ENCODE measurements at regions not wholly inside any gene's neighbourhood (a gene's known extent, or its start where the extent isn't known, plus 50 kb on each side); places are given as distances from the start of the nearest gene placed in this dataset.

- no peak for TF ChIP-seq CTCF (IDR thresholded peaks at IDR 0.05)
- TF ChIP-seq POLR2A (IDR thresholded peaks at IDR 0.05): no peak
Measured at GRCh38 chr12:126719912-126720705, 1546.9 kb upstream of the TMEM132C start.

All from prostate gland (tissue), 2 donors.